Memory B cell (primary cell): ENCODE measurements at regions not wholly inside any gene's neighbourhood (a gene's known extent, or its start where the extent isn't known, plus 50 kb on each side); places are given as distances from the start of the nearest gene placed in this dataset.
"Not testable (repeated sequence)": the region's sequence is repeated elsewhere in the genome, so short reads cannot be mapped to it uniquely, and the experiment has no call there.

Experiments
- ATAC-seq: fragments of 150-1000 bp; cut with Tn5 transposase; 2 replicates; pipeline ENCODE4 v1.10.0; 2021; ENCODE audit warnings: low read depth, mild to moderate bottlenecking, moderate library complexity
- DNase-seq, 2 donors: peaks; one replicate each; pipeline ENCODE4 v3.0.0; 2022; ENCODE audit warnings: low spot score in 2 of 2
- H3K27ac Mint-ChIP-seq: one replicate; pipeline ENCODE4 v1.8.0; 2022; ENCODE audit warnings: mild to moderate bottlenecking, moderate library complexity, mixed read lengths
- H3K27me3 Mint-ChIP-seq: one replicate; pipeline ENCODE4 v1.8.0; 2022; ENCODE audit warnings: mixed read lengths
- H3K36me3 Mint-ChIP-seq: one replicate; pipeline ENCODE4 v1.8.0; 2022; ENCODE audit warnings: mild to moderate bottlenecking, mixed read lengths
- H3K4me1 Mint-ChIP-seq: one replicate; pipeline ENCODE4 v1.8.0; 2022; ENCODE audit warnings: mixed read lengths
- H3K4me3 Mint-ChIP-seq: one replicate; pipeline ENCODE4 v1.8.0; 2022; ENCODE audit warnings: mild to moderate bottlenecking, moderate library complexity, mixed read lengths
- H3K9me3 Mint-ChIP-seq: one replicate; pipeline ENCODE4 v1.8.0; 2022; ENCODE audit warnings: mixed read lengths

GRCh38 chr6:14763139-14763538, 482.7 kb upstream of the JARID2 start:
- Mint-ChIP-seq H3K36me3 (no peaks in the 10 kb centered on the region), H3K9me3 (no peaks in the 10 kb centered on the region), H3K27ac (no peak overlapping the region), H3K4me1 (peaks cover 2% of the 10 kb centered on the region), H3K4me3 (no peak overlapping the region), H3K27me3 (no peaks in the 10 kb centered on the region)
- ATAC-seq (no peak), DNase-seq (no peak)

- Mint-ChIP-seq H3K27ac (no peak overlapping the region), H3K27me3 (no peaks in the 10 kb centered on the region), H3K4me1 (peaks cover 2% of the 10 kb centered on the region), H3K9me3 (no peaks in the 10 kb centered on the region), H3K36me3 (no peaks in the 10 kb centered on the region), H3K4me3 (no peak overlapping the region)
- no peak for DNase-seq
- ATAC-seq: no peak
These were observed 482.3 kb upstream of the JARID2 start for GRCh38 chr6:14763616-14764015.

- Mint-ChIP-seq H3K27me3 (no peaks in the 10 kb centered on the region), H3K4me3 (no peak overlapping the region), H3K4me1 (peaks cover 2% of the 10 kb centered on the region), H3K9me3 (no peaks in the 10 kb centered on the region), H3K27ac (no peak overlapping the region), H3K36me3 (no peaks in the 10 kb centered on the region)
- no peak for DNase-seq
- no peak for ATAC-seq
These were observed 480.8 kb upstream of the JARID2 start for GRCh38 chr6:14765106-14765505.

GRCh38 chr6:14765721-14766390, 480.0 kb upstream of the JARID2 start:
- Mint-ChIP-seq H3K27me3 (no peaks in the 10 kb centered on the region), H3K4me3 (no peak overlapping the region), H3K4me1 (peaks cover 5% of the 10 kb centered on the region), H3K27ac (no peak overlapping the region), H3K36me3 (no peaks in the 10 kb centered on the region), H3K9me3 (no peaks in the 10 kb centered on the region)
- ATAC-seq (no peak), DNase-seq (no peak)

- no peaks in the 10 kb centered on the region for H3K9me3 Mint-ChIP-seq
- no peak overlapping the region for H3K27ac Mint-ChIP-seq
- ATAC-seq (no peak), DNase-seq (no peak)
- H3K4me3 Mint-ChIP-seq: no peak overlapping the region
- peaks cover 5% of the 10 kb centered on the region for H3K4me1 Mint-ChIP-seq
- H3K36me3 Mint-ChIP-seq: no peaks in the 10 kb centered on the region
- H3K27me3 Mint-ChIP-seq: no peaks in the 10 kb centered on the region
These were observed 479.4 kb upstream of the JARID2 start for GRCh38 chr6:14766391-14766994.

GRCh38 chr6:14767226-14767625, 478.6 kb upstream of the JARID2 start:
- no peak overlapping the region for H3K27ac Mint-ChIP-seq
- H3K4me3 Mint-ChIP-seq: no peak overlapping the region
- peaks cover 8% of the 10 kb centered on the region for H3K4me1 Mint-ChIP-seq
- H3K27me3 Mint-ChIP-seq: no peaks in the 10 kb centered on the region
- H3K36me3 Mint-ChIP-seq: no peaks in the 10 kb centered on the region
- ATAC-seq (no peak), DNase-seq (no peak)
- no peaks in the 10 kb centered on the region for H3K9me3 Mint-ChIP-seq

GRCh38 chr6:14770040-14770439, 475.8 kb upstream of the JARID2 start:
- peaks cover 11% of the 10 kb centered on the region for H3K4me1 Mint-ChIP-seq
- no peak for ATAC-seq
- H3K9me3 Mint-ChIP-seq: no peaks in the 10 kb centered on the region
- no peaks in the 10 kb centered on the region for H3K36me3 Mint-ChIP-seq
- H3K4me3 Mint-ChIP-seq: no peak overlapping the region
- DNase-seq: no peak
- no peak overlapping the region for H3K27ac Mint-ChIP-seq
- H3K27me3 Mint-ChIP-seq: no peaks in the 10 kb centered on the region

GRCh38 chr6:14770572-14770971, 475.3 kb upstream of the JARID2 start:
- Mint-ChIP-seq H3K4me1 (peaks cover 11% of the 10 kb centered on the region), H3K27me3 (no peaks in the 10 kb centered on the region), H3K4me3 (no peak overlapping the region), H3K36me3 (peaks cover 2% of the 10 kb centered on the region), H3K9me3 (no peaks in the 10 kb centered on the region), H3K27ac (no peak overlapping the region)
- DNase-seq (no peak), ATAC-seq (no peak)

- DNase-seq (no peak), ATAC-seq (no peak)
- Mint-ChIP-seq H3K27me3 (no peaks in the 10 kb centered on the region), H3K27ac (no peak overlapping the region), H3K9me3 (no peaks in the 10 kb centered on the region), H3K4me3 (no peak overlapping the region), H3K36me3 (peaks cover 2% of the 10 kb centered on the region), H3K4me1 (peaks cover 11% of the 10 kb centered on the region)
These were observed 474.9 kb upstream of the JARID2 start for GRCh38 chr6:14771016-14771415.

- Mint-ChIP-seq H3K27ac (no peak overlapping the region), H3K4me1 (peaks cover 8% of the 10 kb centered on the region), H3K4me3 (no peak overlapping the region), H3K36me3 (peaks cover 2% of the 10 kb centered on the region), H3K9me3 (peaks cover 4% of the 10 kb centered on the region), H3K27me3 (peaks cover 5% of the 10 kb centered on the region)
- DNase-seq (no peak), ATAC-seq (no peak)
These were observed 473.7 kb upstream of the JARID2 start for GRCh38 chr6:14772188-14772587.

GRCh38 chr6:14775528-14775927, 470.3 kb upstream of the JARID2 start:
- H3K4me1 Mint-ChIP-seq: peaks cover 7% of the 10 kb centered on the region
- H3K4me3 Mint-ChIP-seq: no peak overlapping the region
- DNase-seq (no peak), ATAC-seq (no peak)
- H3K9me3 Mint-ChIP-seq: peaks cover 4% of the 10 kb centered on the region
- H3K36me3 Mint-ChIP-seq: peaks cover 2% of the 10 kb centered on the region
- no peak overlapping the region for H3K27ac Mint-ChIP-seq
- H3K27me3 Mint-ChIP-seq: peaks cover 5% of the 10 kb centered on the region

- DNase-seq: no peak
- no peak for ATAC-seq
- Mint-ChIP-seq H3K36me3 (peaks cover 2% of the 10 kb centered on the region), H3K27me3 (peaks cover 5% of the 10 kb centered on the region), H3K27ac (no peak overlapping the region), H3K9me3 (peaks cover 4% of the 10 kb centered on the region), H3K4me1 (peaks cover 7% of the 10 kb centered on the region), H3K4me3 (no peak overlapping the region)
These were observed 469.6 kb upstream of the JARID2 start for GRCh38 chr6:14776307-14776706.

GRCh38 chr6:14781772-14782525, 463.9 kb upstream of the JARID2 start:
- DNase-seq: no peak
- peaks cover 8% of the 10 kb centered on the region for H3K4me1 Mint-ChIP-seq
- no peak overlapping the region for H3K4me3 Mint-ChIP-seq
- no peak for ATAC-seq
- H3K27ac Mint-ChIP-seq: no peak overlapping the region
- H3K27me3 Mint-ChIP-seq: no peaks in the 10 kb centered on the region
- H3K9me3 Mint-ChIP-seq: no peaks in the 10 kb centered on the region
- H3K36me3 Mint-ChIP-seq: no peaks in the 10 kb centered on the region

- DNase-seq, H3K4me3 Mint-ChIP-seq, H3K36me3 Mint-ChIP-seq, ATAC-seq, H3K27ac Mint-ChIP-seq, H3K9me3 Mint-ChIP-seq, H3K27me3 Mint-ChIP-seq, H3K4me1 Mint-ChIP-seq: not testable (repeated sequence)
These were observed 462.9 kb upstream of the JARID2 start for GRCh38 chr6:14782921-14783464.
